Left hindlimb (tissue), 1 donor: ENCODE measurements at regions not wholly inside any gene's neighbourhood (a gene's known extent, or its start where the extent isn't known, plus 50 kb on each side); places are given as distances from the start of the nearest gene placed in this dataset.

Experiments used
- DNase-seq: peaks from one replicate; pipeline ENCODE4 v3.0.0-alpha.2; 2018

DNA sequence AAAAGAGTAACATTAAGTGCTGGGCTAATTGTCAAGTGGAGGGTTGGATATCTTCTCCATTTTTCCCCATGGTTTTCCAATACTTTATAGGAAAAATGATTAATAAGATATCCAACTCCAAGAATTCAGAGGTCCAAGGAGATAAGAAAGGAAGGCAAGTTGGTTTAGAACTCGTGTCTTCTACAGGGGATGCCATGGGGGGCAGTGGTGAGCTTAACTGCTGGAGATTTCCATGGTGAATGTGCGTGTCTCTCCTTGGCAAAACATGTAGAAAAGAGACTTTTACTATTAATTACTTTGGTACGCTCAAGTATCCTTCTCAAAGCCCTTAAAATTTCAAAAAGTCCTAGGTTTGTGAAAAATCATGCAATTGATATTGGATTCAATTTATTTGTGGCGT is 982.9 kb upstream of the RBFOX1 start:
- no peak for DNase-seq

DNA sequence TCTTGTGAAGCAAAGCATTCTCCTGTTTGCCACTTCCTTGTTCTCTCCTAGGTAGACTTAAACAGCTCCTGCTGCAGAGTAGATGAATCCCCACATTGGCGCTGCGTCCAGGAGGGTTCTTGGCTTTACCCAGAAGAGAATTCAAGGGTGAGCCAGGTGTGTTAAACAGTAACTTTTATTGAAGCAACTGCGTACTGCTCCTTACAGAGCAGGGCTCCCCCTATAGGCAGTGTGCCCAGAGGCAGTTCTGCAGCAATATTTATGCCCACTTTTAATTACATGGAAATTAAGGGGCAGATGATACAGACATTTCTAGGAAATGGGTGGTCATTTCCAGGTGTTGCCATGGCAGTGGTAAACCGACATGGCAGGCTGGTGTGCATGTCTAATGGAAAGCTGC is 987.6 kb upstream of the RBFOX1 start:
- no peak for DNase-seq

DNA sequence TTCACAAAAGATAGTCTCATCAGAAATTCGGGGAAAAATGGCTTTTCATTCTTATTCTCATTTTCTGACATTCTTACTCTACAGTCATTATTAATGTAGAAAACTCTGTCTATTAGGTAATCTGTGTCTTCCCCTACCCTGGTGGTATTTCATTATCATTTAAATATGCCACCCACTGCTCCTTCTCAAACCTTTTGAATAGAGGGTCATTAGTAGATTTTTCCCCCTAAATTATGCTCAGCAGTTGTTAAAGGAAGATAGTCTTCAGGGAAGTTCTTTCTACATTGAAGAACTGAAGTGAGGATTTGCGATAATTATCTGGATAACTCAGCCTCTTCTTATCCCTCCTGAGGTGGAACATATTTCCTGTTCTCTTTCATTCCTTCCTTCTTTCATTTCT is 989.5 kb upstream of the RBFOX1 start:
- DNase-seq = no peak

DNA sequence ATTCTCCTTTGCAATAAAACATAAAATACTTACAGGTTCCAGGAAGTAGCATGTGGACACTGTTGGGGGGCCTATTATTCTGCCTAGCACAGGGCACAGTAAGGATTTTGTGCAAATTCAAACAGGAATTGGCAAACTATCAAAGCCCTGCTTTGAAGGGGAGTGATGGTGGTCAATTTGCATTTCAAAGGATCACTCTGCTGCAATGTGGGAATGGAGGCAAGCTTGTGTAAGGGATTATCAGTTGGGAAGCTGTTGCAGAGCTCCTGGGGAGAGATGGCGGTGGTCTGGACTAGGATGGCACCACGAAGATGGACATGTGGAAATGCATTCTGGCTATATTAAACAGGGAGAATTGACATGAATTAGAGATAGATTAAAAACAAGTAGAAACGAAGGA is 990.7 kb upstream of the RBFOX1 start:
- no peak for DNase-seq

DNA sequence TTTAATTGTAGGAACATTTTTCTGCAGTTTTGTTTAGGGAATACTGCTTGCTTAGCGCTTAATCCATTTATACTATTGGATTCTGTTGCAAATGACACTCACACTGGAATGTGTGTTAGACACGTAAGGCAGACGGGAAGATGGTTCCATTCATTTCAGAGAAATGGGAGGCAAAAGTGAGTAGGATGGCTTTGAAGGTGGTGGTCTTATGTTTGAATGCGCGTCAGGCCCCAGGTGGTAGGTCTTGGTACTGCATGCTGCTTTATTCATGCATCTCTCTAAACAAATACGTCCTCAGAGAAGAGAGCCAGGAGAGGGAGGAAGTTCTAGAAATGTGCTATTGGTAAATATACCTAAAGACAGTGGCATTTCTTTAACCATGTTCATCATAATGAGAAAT is 997.6 kb upstream of the RBFOX1 start:
- no peak for DNase-seq

DNA sequence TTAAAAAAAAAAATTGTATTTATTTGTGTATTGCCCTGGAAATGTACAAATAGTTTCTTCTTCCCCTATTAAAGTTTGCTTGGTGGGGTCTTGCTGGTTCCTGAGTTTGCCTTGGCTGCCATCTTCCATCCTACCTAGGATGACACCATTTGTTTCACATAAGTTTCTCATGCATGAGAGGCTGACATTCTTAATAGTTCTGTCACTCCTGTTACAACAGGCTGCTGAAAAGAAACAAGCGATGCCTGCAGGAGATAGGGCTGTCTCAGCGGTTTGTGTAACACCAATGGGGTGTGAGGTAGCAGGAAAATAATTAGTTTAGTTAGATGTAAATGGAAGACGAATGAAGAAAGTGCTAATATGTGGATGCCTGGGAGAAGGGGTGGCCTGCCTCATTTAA is 1000.9 kb upstream of the RBFOX1 start:
- no peak for DNase-seq

DNA sequence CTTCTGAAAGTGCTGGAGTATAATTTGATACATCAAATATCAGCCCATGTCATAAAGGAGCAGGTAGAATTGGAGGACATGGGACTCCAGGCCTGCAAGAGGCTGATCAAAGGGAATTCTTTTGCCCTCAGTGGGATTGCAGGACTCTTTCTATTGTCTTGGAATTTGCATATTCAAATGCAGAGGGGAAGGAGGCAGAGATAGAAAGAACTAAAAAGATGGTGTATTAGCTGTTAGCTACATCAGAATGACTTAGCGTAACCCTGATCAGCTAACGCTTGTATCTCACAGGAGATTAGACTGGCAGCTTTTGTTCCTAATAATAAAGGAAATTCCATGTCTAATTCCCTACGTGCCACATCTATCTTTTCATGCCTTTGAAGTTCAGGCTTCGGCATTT is 1014.7 kb upstream of the RBFOX1 start:
- DNase-seq = no peak

GRCh38 chr16:6309271-6309670 is 1023.4 kb upstream of the RBFOX1 start:
- DNase-seq = no peak

- no peak for DNase-seq
Observed at GRCh38 chr16:6308176-6308575, 1024.5 kb upstream of the RBFOX1 start.

DNA sequence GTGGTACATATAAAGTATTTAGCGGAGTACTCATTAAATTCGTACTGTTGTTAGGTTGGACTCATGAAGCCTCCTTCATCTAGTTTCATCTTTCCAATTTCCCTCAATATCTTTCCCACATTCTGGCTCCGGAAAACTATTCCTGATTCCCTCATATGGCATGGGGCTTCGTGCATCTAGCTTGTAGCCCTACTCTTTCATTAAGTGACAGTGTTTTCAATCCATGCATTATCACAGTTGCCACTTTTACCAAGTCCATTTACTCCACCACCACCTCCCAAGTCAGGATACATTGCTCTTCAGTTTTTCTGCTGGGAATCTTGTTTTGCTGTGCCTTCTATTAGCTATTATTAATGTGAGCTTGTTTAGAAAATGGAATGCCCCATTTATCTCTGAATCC is 1032.1 kb upstream of the RBFOX1 start:
- DNase-seq = no peak

GRCh38 chr16:6297666-6298410 is 1034.8 kb upstream of the RBFOX1 start:
- no peak for DNase-seq

DNA sequence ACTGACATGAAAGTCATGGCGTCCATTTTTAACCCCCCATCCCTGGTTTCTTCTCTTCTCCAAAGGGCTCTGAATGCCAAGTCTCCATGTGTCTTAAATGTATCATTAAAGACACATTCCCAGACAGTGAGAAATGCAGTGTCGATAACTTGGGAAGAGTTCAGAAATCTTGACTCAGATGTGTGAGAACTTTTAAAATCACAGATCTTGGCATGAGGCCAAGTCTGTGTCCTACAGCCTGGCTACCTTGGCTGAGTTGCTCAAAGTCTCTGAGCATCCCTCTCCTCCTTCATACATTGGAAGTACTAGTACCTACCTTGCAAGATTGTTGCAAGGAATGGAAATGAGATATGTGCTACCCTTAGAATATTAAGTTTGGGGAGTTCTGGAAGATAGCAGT is 1046.5 kb upstream of the RBFOX1 start:
- no peak for DNase-seq

DNA sequence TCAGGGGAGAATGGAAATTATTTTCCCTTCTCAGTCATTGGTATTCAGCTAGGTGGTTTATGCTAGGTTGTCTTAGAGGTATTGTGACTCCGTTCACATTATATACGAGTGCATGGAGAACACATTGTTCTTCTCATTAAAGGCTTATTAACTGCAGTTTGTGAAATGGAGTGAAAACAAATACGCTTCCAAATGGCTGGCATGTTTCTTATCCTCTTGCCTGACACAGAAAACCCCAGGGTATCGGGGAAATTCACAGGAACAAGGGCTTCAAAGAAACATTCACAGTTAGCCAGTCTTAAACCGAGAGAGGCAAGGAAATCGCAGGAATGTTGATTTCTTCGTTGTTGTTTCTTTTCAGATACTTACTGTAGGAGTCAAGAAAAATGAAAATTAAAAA is 1047.9 kb upstream of the RBFOX1 start:
- no peak for DNase-seq

- no peak for DNase-seq
Observed at GRCh38 chr16:6281994-6282393, 1050.7 kb upstream of the RBFOX1 start.

- no peak for DNase-seq
Observed at GRCh38 chr16:6281274-6281673, 1051.4 kb upstream of the RBFOX1 start.

GRCh38 chr16:6280055-6280454 is 1052.6 kb upstream of the RBFOX1 start:
- DNase-seq = no peak

GRCh38 chr16:6279286-6279685 is 1053.4 kb upstream of the RBFOX1 start:
- DNase-seq = no peak

DNA sequence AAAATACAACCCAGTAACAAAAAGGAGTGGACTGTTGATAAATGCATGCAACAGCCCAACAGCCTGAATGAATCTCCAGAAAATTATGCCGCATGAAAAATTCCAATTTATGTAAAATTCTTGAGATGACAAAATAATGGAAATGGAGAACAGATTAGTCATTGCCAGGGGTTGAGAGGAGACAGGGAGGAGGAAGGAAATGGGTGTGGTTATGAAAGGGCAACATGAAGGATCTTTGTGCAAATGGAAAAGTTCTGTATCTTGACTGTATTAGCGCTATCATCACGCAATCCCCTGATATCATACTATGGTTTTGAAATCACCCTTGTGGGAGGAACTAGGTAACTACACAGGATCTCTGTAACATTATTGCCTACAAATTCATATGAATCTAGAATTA is 1058.3 kb upstream of the RBFOX1 start:
- DNase-seq = no peak

DNA sequence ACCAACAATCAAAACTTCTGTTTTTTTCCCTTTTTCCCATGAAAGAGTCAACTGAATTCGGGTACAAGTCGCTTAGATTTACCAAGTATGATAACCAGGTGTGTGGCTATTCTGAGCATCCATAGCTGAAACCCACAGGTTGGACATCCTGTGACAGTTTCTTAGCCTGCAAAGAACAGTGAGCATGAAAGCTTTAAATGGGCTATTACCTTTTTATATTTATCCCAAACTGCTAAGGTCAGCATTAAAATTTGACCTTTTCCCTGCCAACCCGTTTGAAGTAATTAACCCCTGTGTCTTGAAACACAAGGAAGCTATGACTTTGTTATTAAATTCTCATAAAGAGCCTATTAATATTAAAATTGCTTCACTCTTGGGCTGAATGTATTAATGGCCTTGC is 1065.0 kb upstream of the RBFOX1 start:
- DNase-seq = no peak

- DNase-seq = no peak
Observed at GRCh38 chr16:6266703-6267102, 1065.9 kb upstream of the RBFOX1 start.

DNA sequence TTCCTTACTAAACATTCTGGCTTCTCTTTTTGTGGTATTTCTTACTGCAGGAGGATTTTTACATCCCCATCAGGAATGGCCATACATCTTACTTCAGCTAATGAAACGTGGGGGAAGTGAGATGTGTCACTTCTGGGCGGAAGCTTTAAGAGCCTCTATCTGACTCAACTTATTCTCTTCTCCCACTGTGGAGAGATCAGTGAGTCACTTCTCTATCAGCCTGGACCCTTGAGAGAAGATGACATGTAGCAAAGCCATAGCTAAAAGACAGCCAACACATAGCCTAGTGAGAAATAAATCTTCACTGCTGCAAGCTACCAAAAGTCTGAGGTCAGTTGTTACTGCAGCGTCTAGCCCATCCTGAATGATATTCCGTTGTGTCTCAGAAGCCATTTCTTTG is 1066.7 kb upstream of the RBFOX1 start:
- no peak for DNase-seq

DNA sequence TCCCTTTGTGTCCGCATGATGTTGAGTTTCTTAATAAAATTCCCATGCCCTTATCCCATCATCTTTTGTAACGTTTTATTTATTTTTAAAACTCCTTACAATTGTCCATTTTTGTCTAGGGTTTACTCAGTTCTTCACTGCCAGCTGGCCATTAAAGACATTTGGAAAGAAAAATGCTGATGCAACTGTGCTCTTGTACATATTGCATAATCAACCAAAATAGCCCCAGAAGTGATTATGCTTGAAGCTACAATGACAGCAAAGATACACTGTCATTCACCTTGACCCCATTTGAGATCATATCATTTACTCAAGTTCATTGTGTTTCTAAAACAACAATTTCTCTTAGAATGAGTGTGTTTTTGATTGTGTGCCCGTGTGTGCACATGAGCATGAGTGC is 1074.6 kb upstream of the RBFOX1 start:
- no peak for DNase-seq

- no peak for DNase-seq
Observed at GRCh38 chr16:6252541-6252940, 1080.1 kb upstream of the RBFOX1 start.

- no peak for DNase-seq
Observed at GRCh38 chr16:6250511-6250910, 1082.1 kb upstream of the RBFOX1 start.

GRCh38 chr16:6249863-6250262 is 1082.8 kb upstream of the RBFOX1 start:
- DNase-seq = no peak

DNA sequence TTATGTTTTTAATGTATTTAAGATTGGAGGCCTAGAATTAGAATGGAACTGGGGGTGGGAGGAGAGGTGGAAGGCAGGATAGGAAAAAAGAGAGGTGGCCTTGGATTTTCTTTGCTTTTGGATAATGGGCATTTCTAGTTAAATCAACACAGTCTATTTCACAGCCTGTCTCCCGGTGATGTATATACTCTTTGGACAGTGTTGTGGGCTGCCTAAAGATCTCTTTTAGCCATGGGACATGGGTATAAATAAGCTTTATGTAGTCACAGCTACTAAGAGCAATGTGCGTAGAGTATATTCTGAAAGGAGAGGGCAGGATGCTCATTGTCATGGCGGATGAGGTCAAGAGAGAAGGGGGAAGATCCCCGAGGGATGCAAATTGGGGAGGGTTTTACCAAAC is 1084.4 kb upstream of the RBFOX1 start:
- no peak for DNase-seq
